SK-N-MC (cell line): ENCODE measurements at regions not wholly inside any gene's neighbourhood (a gene's known extent, or its start where the extent isn't known, plus 50 kb on each side); places are given as distances from the start of the nearest gene placed in this dataset.
"Not testable (repeated sequence)": the region's sequence is repeated elsewhere in the genome, so short reads cannot be mapped to it uniquely, and the experiment has no call there.

Experiments
- EZH2 ChIP-seq: fragments of 200-600 bp; sonication (generic); IDR thresholded peaks from one replicate; pipeline ENCODE4 v1.6.1; 2017; ENCODE audit warnings: antibody characterized with exemption
- FOXP2 ChIP-seq: optimal IDR thresholded peaks from 2 replicates; pipeline ENCODE3; 2011; ENCODE audit warnings: mild to moderate bottlenecking, moderate library complexity; ENCODE audit not compliant: insufficient read depth; ENCODE audit errors: extremely low read length, control extremely low read depth
- POLR2AphosphoS5 ChIP-seq: IDR thresholded peaks from 2 replicates; pipeline ENCODE4 v1.6.1; 2012; ENCODE audit warnings: mild to moderate bottlenecking, low read depth, low read length, borderline replicate concordance

GRCh38 chrX:124789874-124790273 is 443.5 kb downstream of the SH2D1A start:
- not testable (repeated sequence) for TF ChIP-seq EZH2, POLR2AphosphoS5, FOXP2
